ENCODE measurements at regions not wholly inside any gene's neighbourhood (a gene's known extent, or its start where the extent isn't known, plus 50 kb on each side); places are given as distances from the start of the nearest gene placed in this dataset.

- TF ChIP-seq CTCF (conservative IDR thresholded peaks at IDR 0.05; ENCODE audit: low read depth, low read length) (no peak), CHD1 (IDR thresholded peaks at IDR 0.05; ENCODE audit: low read depth, low read length) (no peak), POLR2A (IDR thresholded peaks at IDR 0.05; ENCODE audit: low read depth, low read length) (no peak), RCOR1 (IDR thresholded peaks at IDR 0.05; ENCODE audit: insufficient replicate concordance, low read length) (no peak), RAD21 (IDR thresholded peaks at IDR 0.05; ENCODE audit: low read length) (no peak), SMC3 (IDR thresholded peaks at IDR 0.05; ENCODE audit: low read depth, low read length) (no peak), NFE2L2 (IDR thresholded peaks at IDR 0.05; ENCODE audit: low read depth, low read length) (no peak), USF2 (IDR thresholded peaks at IDR 0.05; ENCODE audit: low read depth, low read length) (no peak), MAZ (IDR thresholded peaks at IDR 0.05; ENCODE audit: borderline replicate concordance, low read depth, low read length) (no peak)
Measured at GRCh38 chr3:147157631-147158030, 248.7 kb downstream of the ZIC4 start.
